ENCODE measurements at regions not wholly inside any gene's neighbourhood (a gene's known extent, or its start where the extent isn't known, plus 50 kb on each side); places are given as distances from the start of the nearest gene placed in this dataset.

DNA sequence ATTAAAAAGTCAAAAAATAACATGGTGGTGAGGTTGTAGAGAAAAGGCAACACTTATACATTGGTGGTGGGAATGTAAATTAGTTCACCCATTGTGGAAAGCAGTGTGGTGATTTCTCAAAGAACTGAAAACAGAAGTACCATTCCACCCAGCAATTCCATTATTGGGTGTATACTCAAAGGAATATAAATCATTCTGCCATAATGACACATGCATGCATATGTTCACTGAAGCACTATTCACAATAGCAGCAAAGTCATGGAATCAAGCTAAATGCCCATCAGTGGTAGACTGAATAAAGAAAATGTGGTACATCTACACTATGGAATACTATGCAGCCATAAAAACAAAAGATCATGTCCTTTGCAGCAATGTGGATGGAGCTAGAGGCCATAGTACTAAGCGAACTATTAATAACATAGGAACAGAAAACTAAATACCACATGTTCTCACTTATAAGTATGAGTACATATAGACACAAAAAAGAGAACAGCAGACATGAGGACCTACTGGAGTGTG, 66.1 kb upstream of the MKLN1 start:
- TF ChIP-seq, protein P1, sequence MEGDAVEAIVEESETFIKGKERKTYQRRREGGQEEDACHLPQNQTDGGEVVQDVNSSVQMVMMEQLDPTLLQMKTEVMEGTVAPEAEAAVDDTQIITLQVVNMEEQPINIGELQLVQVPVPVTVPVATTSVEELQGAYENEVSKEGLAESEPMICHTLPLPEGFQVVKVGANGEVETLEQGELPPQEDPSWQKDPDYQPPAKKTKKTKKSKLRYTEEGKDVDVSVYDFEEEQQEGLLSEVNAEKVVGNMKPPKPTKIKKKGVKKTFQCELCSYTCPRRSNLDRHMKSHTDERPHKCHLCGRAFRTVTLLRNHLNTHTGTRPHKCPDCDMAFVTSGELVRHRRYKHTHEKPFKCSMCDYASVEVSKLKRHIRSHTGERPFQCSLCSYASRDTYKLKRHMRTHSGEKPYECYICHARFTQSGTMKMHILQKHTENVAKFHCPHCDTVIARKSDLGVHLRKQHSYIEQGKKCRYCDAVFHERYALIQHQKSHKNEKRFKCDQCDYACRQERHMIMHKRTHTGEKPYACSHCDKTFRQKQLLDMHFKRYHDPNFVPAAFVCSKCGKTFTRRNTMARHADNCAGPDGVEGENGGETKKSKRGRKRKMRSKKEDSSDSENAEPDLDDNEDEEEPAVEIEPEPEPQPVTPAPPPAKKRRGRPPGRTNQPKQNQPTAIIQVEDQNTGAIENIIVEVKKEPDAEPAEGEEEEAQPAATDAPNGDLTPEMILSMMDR (IDR thresholded peaks at IDR 0.05), result no peak
- no peak for TF ChIP-seq POLR2A (IDR thresholded peaks at IDR 0.05)

Data from Peyer's patch (tissue), 4 donors.